ENCODE measurements at regions not wholly inside any gene's neighbourhood (a gene's known extent, or its start where the extent isn't known, plus 50 kb on each side); places are given as distances from the start of the nearest gene placed in this dataset.

- peak overlapping the region; percentile 75 for H3K18ac ChIP-seq (ENCODE audit: insufficient read length, low read depth, low read length)
- H3K23me2 ChIP-seq (ENCODE audit: insufficient read length, low read depth, low read length, poor library complexity, severe bottlenecking): no peaks in the 10 kb centered on the region
- H3K27me3 ChIP-seq (ENCODE audit: insufficient read depth, low read length): no peaks in the 10 kb centered on the region
- H2BK20ac ChIP-seq (ENCODE audit: low read depth, low read length, poor library complexity, severe bottlenecking): peak overlapping the region; percentile 98
- Mint-ChIP-seq H3K4me3 (no peak overlapping the region), H3K9me3 (no peaks in the 10 kb centered on the region), H3K4me1 (peaks cover 9 to 13% of the 10 kb centered on the region in 2 experiments), H3K36me3 (ENCODE audit: insufficient read depth in 1 of 3, low read depth in 3 of 3) (no peaks in the 10 kb centered on the region), H3K27me3 (ENCODE audit: low read depth) (peaks cover 31% of the 10 kb centered on the region), H3K27ac (peak overlapping the region in 1 of 3 experiments; percentile 13; a peak in 1 of 7 replicates)
- H3K79me1 ChIP-seq (ENCODE audit: insufficient read depth, low read depth, low read length, poor library complexity, severe bottlenecking): no peaks in the 10 kb centered on the region
- H4K20me1 ChIP-seq (ENCODE audit: control insufficient read depth, insufficient read depth, insufficient read length): no peaks in the 10 kb centered on the region
- peak overlapping the region; percentile 83 for H3T11ph ChIP-seq (ENCODE audit: low read length)
- H4K8ac ChIP-seq (replicated peaks; ENCODE audit: insufficient read length, low read depth, low read length): no peak overlapping the region
- WGBS (ENCODE audit: extremely low coverage, insufficient read length, low lambda C conversion rate): no CpG with 5 or more reads among the region's 5 CpGs
- peak overlapping the region; percentile 78 for H2AK5ac ChIP-seq (ENCODE audit: insufficient read length, low read length)
- H3K79me2 ChIP-seq (ENCODE audit: insufficient read depth, low read length): no peaks in the 10 kb centered on the region
- peak overlapping the region; percentile 83 for H2BK12ac ChIP-seq (ENCODE audit: insufficient read length, low read depth, low read length)
- H2BK15ac ChIP-seq (ENCODE audit: low read depth, low read length): no peak overlapping the region
- H2BK120ac ChIP-seq (ENCODE audit: low read depth, low read length, poor library complexity, severe bottlenecking): peak overlapping the region; percentile 23
- no peak overlapping the region for H3K9ac ChIP-seq (ENCODE audit: extremely low read depth, insufficient read length, low read length)
- no peak overlapping the region for H3K56ac ChIP-seq (ENCODE audit: insufficient read length, low read depth, low read length)
- H3K4me1 ChIP-seq (ENCODE audit: insufficient read depth, low read length): peaks cover 6% of the 10 kb centered on the region; the same call in 1 of the 2 replicates
- no peak overlapping the region for H3K27ac ChIP-seq (ENCODE audit: insufficient read length, low read depth, low read length)
- no peak for TF ChIP-seq CTCF (conservative IDR thresholded peaks at IDR 0.05)
- no peak for DNase-seq
- H2AFZ ChIP-seq (ENCODE audit: low read length): no peak overlapping the region
- 0 out of 2 replicates have a peak overlapping the region, but pooled peaks have one; percentile 76 for H3K4ac ChIP-seq (ENCODE audit: low read depth, low read length)
- no peak overlapping the region for H2BK5ac ChIP-seq (ENCODE audit: insufficient read length, low read length)
- no peaks in the 10 kb centered on the region for H3K9me3 ChIP-seq (ENCODE audit: control insufficient read depth, low read depth, low read length)
- no peak overlapping the region for H3K4me2 ChIP-seq (ENCODE audit: insufficient read depth, insufficient read length, low read length)
- H3K14ac ChIP-seq (ENCODE audit: insufficient read depth, low read length): peak overlapping the region; percentile 40; the same call in 1 of the 2 replicates
- no peak overlapping the region for H4K91ac ChIP-seq (ENCODE audit: insufficient read length, low read depth, low read length)
- no peak overlapping the region for H3K23ac ChIP-seq (ENCODE audit: insufficient read length, low read depth, low read length)
- H4K5ac ChIP-seq (ENCODE audit: insufficient read length, low read depth, low read length): no peak overlapping the region
Observed at GRCh38 chr12:126734296-126734695, 1532.7 kb upstream of the TMEM132C start.

All from H9 (cell line).